SK-N-MC (cell line): ENCODE measurements at regions not wholly inside any gene's neighbourhood (a gene's known extent, or its start where the extent isn't known, plus 50 kb on each side); places are given as distances from the start of the nearest gene placed in this dataset.

ENCODE experiments used
- DNase-seq: peaks from one replicate; pipeline ENCODE4 v3.0.0-alpha.2; 2011; ENCODE audit warnings: low read depth, low spot score
- H3K27ac ChIP-seq: fragments of 200-600 bp; sonication (generic); 2 replicates; pipeline ENCODE4 v1.5.1; 2016; ENCODE audit warnings: mixed run types
- H3K36me3 ChIP-seq: fragments of 200-600 bp; sonication (generic); 2 replicates; pipeline ENCODE4 v1.6.1; 2017; ENCODE audit warnings: antibody characterized with exemption, low read length, mixed read lengths; ENCODE audit not compliant: insufficient read depth
- H3K4me3 ChIP-seq: fragments of 200-600 bp; sonication (generic); 2 replicates; pipeline ENCODE4 v1.5.1; 2016
- H3K9ac ChIP-seq: fragments of 200-600 bp; sonication (generic); 2 replicates; pipeline ENCODE4 v1.8.0; 2017; ENCODE audit warnings: mixed run types, mixed read lengths; ENCODE audit not compliant: insufficient read length
- H3K9me3 ChIP-seq: fragments of 200-600 bp; sonication (generic); 2 replicates; pipeline ENCODE4 v1.6.1; 2017; ENCODE audit warnings: low read depth, mild to moderate bottlenecking, antibody characterized with exemption, low read length, moderate library complexity, mixed read lengths
- EZH2 ChIP-seq: fragments of 200-600 bp; sonication (generic); IDR thresholded peaks from one replicate; pipeline ENCODE4 v1.6.1; 2017; ENCODE audit warnings: antibody characterized with exemption
- FOXP2 ChIP-seq: optimal IDR thresholded peaks from 2 replicates; pipeline ENCODE3; 2011; ENCODE audit warnings: mild to moderate bottlenecking, moderate library complexity; ENCODE audit not compliant: insufficient read depth; ENCODE audit errors: extremely low read length, control extremely low read depth
- POLR2AphosphoS5 ChIP-seq: IDR thresholded peaks from 2 replicates; pipeline ENCODE4 v1.6.1; 2012; ENCODE audit warnings: mild to moderate bottlenecking, low read depth, low read length, borderline replicate concordance

DNA sequence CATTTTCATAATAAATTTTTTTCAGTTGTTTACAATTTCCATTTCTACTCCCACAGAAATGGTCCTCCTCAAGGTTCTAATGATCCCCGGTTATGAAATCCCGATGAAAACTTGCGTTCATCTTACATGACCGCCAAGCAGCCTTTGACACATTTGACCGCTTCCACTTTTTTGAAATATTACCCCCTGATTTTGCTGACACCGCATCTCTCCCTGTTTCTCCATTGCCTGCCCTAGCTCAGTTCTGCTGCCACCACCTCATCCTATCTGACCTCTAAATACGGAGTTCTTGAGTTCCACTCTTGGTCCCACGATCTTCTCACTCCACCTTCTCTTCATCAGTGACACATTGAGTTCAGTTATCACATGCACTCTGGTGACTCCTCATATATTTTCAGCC, 74.1 kb downstream of the SLC35B3 start:
- Histone ChIP-seq H3K27ac (no peak overlapping the region), H3K36me3 (no peaks in the 10 kb centered on the region), H3K4me3 (no peak overlapping the region), H3K9ac (no peak overlapping the region), H3K9me3 (no peaks in the 10 kb centered on the region)
- TF ChIP-seq POLR2AphosphoS5 (no peak), EZH2 (no peak), FOXP2 (no peak)
- DNase-seq, result no peak

DNA sequence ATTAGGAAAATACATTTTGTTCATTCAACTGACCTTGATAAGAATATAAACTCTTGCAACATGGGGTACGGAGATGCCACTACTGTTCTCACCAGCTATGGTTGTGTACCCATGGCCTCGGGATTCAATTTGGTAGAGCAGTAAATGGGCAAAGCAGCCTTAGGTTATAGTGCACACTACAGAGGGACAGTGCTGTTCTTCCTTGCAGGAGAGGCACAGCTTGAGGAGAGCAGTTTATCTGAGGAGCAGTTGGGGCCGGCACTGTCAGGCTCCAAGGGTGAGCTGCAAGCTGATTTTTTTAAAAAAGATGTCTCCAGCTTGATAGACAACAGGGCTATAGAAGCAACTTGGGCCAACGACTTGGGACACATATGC, 82.4 kb downstream of the SLC35B3 start:
- no peak overlapping the region for H3K4me3 ChIP-seq
- H3K27ac ChIP-seq, result no peak overlapping the region
- H3K9me3 ChIP-seq, result no peaks in the 10 kb centered on the region
- H3K36me3 ChIP-seq, result no peaks in the 10 kb centered on the region
- no peak overlapping the region for H3K9ac ChIP-seq
- no peak for DNase-seq
- TF ChIP-seq POLR2AphosphoS5, result no peak
- no peak for TF ChIP-seq EZH2
- no peak for TF ChIP-seq FOXP2

DNA sequence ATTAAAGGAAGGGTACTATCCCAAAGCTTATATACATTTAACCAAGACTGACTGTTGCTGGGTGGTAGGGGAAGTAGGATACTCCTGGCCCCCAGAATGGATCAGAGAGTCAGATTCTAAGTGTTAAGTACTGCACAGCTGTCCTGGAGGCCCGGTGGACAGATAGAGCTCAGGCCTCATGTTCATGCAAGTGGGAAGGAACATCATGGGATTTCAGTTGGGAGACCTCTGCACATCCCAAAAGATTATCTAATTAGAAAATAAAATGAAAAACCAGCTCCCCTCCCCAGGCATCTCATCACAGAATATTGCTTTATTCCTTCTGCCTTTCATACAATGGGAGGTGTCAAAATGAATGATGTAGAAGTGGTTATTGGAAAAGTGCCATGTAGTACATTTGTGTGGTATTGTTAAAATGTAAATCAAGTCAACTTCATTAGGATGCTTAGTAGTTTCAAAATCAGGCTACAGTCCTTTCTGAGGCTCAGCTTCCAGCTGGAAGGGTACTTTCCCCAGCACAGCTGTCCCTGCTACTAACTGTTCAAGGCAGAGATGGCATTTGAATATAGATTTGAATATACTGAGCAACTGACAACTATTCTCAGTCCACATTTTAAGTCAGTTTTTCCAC, 82.9 kb downstream of the SLC35B3 start:
- H3K9me3 ChIP-seq, result no peaks in the 10 kb centered on the region
- DNase-seq, result no peak
- no peak overlapping the region for H3K27ac ChIP-seq
- no peak overlapping the region for H3K9ac ChIP-seq
- TF ChIP-seq FOXP2 (no peak), POLR2AphosphoS5 (no peak), EZH2 (no peak)
- H3K36me3 ChIP-seq, result no peaks in the 10 kb centered on the region
- no peak overlapping the region for H3K4me3 ChIP-seq

DNA sequence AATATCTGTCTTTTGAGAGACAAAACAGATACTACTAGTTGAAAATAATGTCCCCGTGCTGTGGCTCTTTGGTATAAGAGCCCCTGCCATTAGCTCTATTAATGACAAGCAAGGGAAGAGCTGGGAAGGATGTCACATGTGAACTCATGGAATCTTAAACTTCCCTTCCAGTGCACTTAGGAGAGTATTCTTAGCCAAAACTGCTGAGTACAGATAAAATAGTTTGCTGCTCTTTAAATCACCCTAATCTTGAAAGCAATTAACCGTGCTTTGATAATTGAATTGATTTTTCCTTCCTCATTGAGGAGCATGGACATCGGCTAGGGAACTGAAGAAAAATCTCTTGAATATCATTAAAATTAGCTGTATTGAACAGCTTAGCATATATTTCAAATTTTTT, 91.7 kb downstream of the SLC35B3 start:
- Histone ChIP-seq H3K36me3 (no peaks in the 10 kb centered on the region), H3K27ac (peak overlapping the region; percentile 77; the same call in 1 of the 2 replicates), H3K4me3 (no peak overlapping the region), H3K9ac (no peak overlapping the region), H3K9me3 (no peaks in the 10 kb centered on the region)
- no peak for DNase-seq
- TF ChIP-seq POLR2AphosphoS5 (no peak), EZH2 (no peak), FOXP2 (no peak)

- DNase-seq, result no peak
- Histone ChIP-seq H3K36me3 (no peaks in the 10 kb centered on the region), H3K27ac (no peak overlapping the region), H3K9me3 (no peaks in the 10 kb centered on the region), H3K9ac (no peak overlapping the region), H3K4me3 (no peak overlapping the region)
- no peak for TF ChIP-seq POLR2AphosphoS5
Observed at GRCh38 chr6:8342241-8342819, 93.0 kb downstream of the SLC35B3 start.

GRCh38 chr6:8337147-8337546, 98.2 kb downstream of the SLC35B3 start:
- H3K4me3 ChIP-seq, result no peak overlapping the region
- no peak for DNase-seq
- no peak overlapping the region for H3K27ac ChIP-seq
- no peak for TF ChIP-seq EZH2
- no peak for TF ChIP-seq FOXP2
- no peaks in the 10 kb centered on the region for H3K36me3 ChIP-seq
- no peaks in the 10 kb centered on the region for H3K9me3 ChIP-seq
- H3K9ac ChIP-seq, result no peak overlapping the region

DNA sequence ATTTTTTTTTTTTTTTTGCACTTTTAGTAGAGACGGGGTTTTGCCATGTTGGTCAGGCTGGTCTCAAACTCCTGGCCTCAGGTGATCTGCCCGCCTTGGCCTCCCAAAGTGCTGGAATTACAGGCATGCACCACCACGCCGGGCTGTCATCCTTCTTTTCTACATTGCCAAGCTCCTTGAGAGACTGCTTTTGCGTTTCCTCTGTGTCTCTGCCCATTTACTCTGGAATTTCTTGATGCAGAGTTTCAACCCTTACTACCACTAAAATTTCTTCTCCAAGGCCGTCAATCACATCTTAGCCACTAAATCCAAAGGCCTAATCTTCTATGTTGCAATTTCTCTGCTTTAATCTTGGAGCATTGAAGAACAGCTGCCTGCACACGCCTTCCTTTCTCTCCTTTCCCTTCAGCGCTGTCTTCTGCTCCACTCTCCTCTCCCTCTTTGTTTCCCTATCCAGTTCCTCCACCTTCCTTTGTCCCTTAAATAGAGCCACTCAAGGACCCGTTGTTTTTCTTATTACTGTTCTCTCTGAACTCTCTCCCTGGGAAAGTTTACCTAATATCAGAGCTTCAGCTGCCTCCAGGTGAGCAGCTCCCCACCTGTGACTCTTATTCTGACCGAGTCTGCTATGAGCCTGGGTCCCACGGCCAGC, 98.8 kb downstream of the SLC35B3 start:
- Histone ChIP-seq H3K9ac (no peak overlapping the region), H3K27ac (no peak overlapping the region), H3K9me3 (no peaks in the 10 kb centered on the region), H3K36me3 (no peaks in the 10 kb centered on the region), H3K4me3 (no peak overlapping the region)
- TF ChIP-seq POLR2AphosphoS5 (no peak), FOXP2 (no peak), EZH2 (no peak)
- DNase-seq, result no peak

DNA sequence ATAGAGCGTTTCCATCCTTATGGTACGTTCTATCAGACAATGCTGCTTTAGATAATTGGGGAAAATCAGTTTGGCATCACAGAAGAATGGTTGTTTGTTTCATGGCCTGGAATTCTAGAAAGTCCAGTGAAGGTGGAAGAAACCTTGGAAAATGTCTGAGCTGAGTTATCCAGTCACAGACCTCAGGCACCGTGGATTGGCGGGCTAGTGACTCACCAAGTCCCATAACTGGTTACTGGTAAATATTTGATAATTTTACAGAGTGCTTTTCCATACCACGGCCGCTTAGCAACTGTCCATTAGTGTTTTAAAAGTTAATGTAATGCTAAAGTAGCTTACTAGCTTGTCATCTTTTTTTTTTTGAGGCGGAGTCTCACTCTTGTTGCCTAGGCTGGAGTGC, 99.4 kb downstream of the SLC35B3 start:
- Histone ChIP-seq H3K9ac (no peak overlapping the region), H3K4me3 (no peak overlapping the region), H3K27ac (no peak overlapping the region), H3K9me3 (no peaks in the 10 kb centered on the region), H3K36me3 (no peaks in the 10 kb centered on the region)
- no peak for TF ChIP-seq FOXP2
- TF ChIP-seq EZH2, result no peak
- no peak for TF ChIP-seq POLR2AphosphoS5
- no peak for DNase-seq

- Histone ChIP-seq H3K9me3 (no peaks in the 10 kb centered on the region), H3K27ac (no peak overlapping the region), H3K4me3 (no peak overlapping the region), H3K9ac (no peak overlapping the region), H3K36me3 (no peaks in the 10 kb centered on the region)
- TF ChIP-seq EZH2 (no peak), FOXP2 (no peak), POLR2AphosphoS5 (no peak)
- DNase-seq, result no peak
Observed at GRCh38 chr6:8335381-8335780, 100.0 kb downstream of the SLC35B3 start.
